Suprapubic skin (tissue), 4 donors: ENCODE measurements at regions not wholly inside any gene's neighbourhood (a gene's known extent, or its start where the extent isn't known, plus 50 kb on each side); places are given as distances from the start of the nearest gene placed in this dataset.

Source experiments
- DNase-seq, 2 donors: peaks; one replicate each; pipeline ENCODE4 v3.0.0-alpha.2; 2019; ENCODE audit warnings: low spot score in 2 of 2
- H3K27ac ChIP-seq: fragments of 200-600 bp; sonication (generic); one replicate; pipeline ENCODE4 v1.5.1; 2019
- H3K27me3 ChIP-seq: fragments of 200-600 bp; sonication (generic); one replicate; pipeline ENCODE4 v1.5.1; 2019
- H3K36me3 ChIP-seq: fragments of 200-600 bp; sonication (generic); one replicate; pipeline ENCODE4 v1.5.1; 2019
- H3K4me1 ChIP-seq: fragments of 200-600 bp; sonication (generic); one replicate; pipeline ENCODE4 v1.5.1; 2019
- H3K4me3 ChIP-seq: fragments of 200-600 bp; sonication (generic); one replicate; pipeline ENCODE4 v1.5.1; 2019; ENCODE audit warnings: mild to moderate bottlenecking
- H3K9me3 ChIP-seq: fragments of 200-600 bp; sonication (generic); one replicate; pipeline ENCODE4 v1.5.1; 2019
- CTCF ChIP-seq, 2 donors: fragments of 200-600 bp in 1 of 2; fragments of 450-650 bp in 1 of 2; sonication (generic) in 1 of 2; IDR thresholded peaks; one replicate each; pipeline ENCODE4 v1.5.1; 2016 to 2019; ENCODE audit warnings: antibody characterized with exemption in 2 of 2, mild to moderate bottlenecking in 1 of 2, moderate library complexity in 1 of 2
- EP300 ChIP-seq: sonication (generic); formaldehyde crosslinking; IDR thresholded peaks from one replicate; pipeline ENCODE4 v1.6.1; 2017; ENCODE audit warnings: antibody characterized with exemption
- POLR2A ChIP-seq, 2 donors: fragments of 450-650 bp; IDR thresholded peaks; one replicate each; pipeline ENCODE4 v1.6.1; 2017; ENCODE audit warnings: antibody characterized with exemption in 2 of 2, mild to moderate bottlenecking in 2 of 2, moderate library complexity in 2 of 2
- POLR2AphosphoS5 ChIP-seq, 3 donors: sonication (generic); formaldehyde crosslinking; IDR thresholded peaks; one replicate each; pipeline ENCODE4 v1.6.1; 2017; ENCODE audit warnings: antibody characterized with exemption in 3 of 3
- WGBS: methylation state at CpG from one replicate; pipeline ENCODE4 v1.1.5; 2018; 5-methylcytosine and 5-hydroxymethylcytosine counted together

GRCh38 chr3:88628901-88629300 lies 478.5 kb upstream of the EPHA3 start:
- 98% methylated on average over 4 of the region's 4 CpGs for WGBS
- Histone ChIP-seq H3K4me1 (no peaks in the 10 kb centered on the region), H3K36me3 (no peaks in the 10 kb centered on the region), H3K4me3 (no peak overlapping the region), H3K27ac (no peak overlapping the region), H3K27me3 (no peaks in the 10 kb centered on the region), H3K9me3 (no peaks in the 10 kb centered on the region)
- TF ChIP-seq EP300: no peak
- no peak for TF ChIP-seq POLR2A (IDR thresholded peaks at IDR 0.05)
- TF ChIP-seq CTCF (IDR thresholded peaks at IDR 0.05): no peak
- TF ChIP-seq POLR2AphosphoS5 (IDR thresholded peaks at IDR 0.05): no peak
- no peak for DNase-seq

GRCh38 chr3:88632226-88632625 lies 475.2 kb upstream of the EPHA3 start:
- no peak overlapping the region for H3K4me3 ChIP-seq
- DNase-seq: no peak
- WGBS: 28% methylated on average over 2 of the region's 2 CpGs

GRCh38 chr3:88640581-88640980 lies 466.8 kb upstream of the EPHA3 start:
- Histone ChIP-seq H3K36me3 (no peaks in the 10 kb centered on the region), H3K4me3 (no peak overlapping the region), H3K4me1 (no peaks in the 10 kb centered on the region), H3K27ac (no peak overlapping the region), H3K27me3 (no peaks in the 10 kb centered on the region), H3K9me3 (peaks cover 5% of the 10 kb centered on the region)
- DNase-seq: no peak
- TF ChIP-seq POLR2A (IDR thresholded peaks at IDR 0.05) (no peak), EP300 (no peak), CTCF (IDR thresholded peaks at IDR 0.05) (no peak)
- WGBS: 48% methylated on average over 1 of the region's 1 CpG

More at GRCh38 chr3:88632226-88632625, 475.2 kb upstream of the EPHA3 start:
- no peaks in the 10 kb centered on the region for H3K27me3 ChIP-seq
- H3K27ac ChIP-seq: no peak overlapping the region
- no peaks in the 10 kb centered on the region for H3K4me1 ChIP-seq
- no peak for TF ChIP-seq POLR2A (IDR thresholded peaks at IDR 0.05)
- TF ChIP-seq EP300: no peak
- TF ChIP-seq CTCF (IDR thresholded peaks at IDR 0.05): no peak
- TF ChIP-seq POLR2AphosphoS5 (IDR thresholded peaks at IDR 0.05): no peak
- no peaks in the 10 kb centered on the region for H3K9me3 ChIP-seq
- no peaks in the 10 kb centered on the region for H3K36me3 ChIP-seq

GRCh38 chr3:88641033-88641604 lies 466.3 kb upstream of the EPHA3 start:
- TF ChIP-seq POLR2AphosphoS5 (IDR thresholded peaks at IDR 0.05): no peak
- no peak for TF ChIP-seq CTCF (IDR thresholded peaks at IDR 0.05)
- TF ChIP-seq POLR2A (IDR thresholded peaks at IDR 0.05): no peak
- TF ChIP-seq EP300: no peak
- DNase-seq: no peak
- WGBS: 89% methylated on average over 2 of the region's 2 CpGs

GRCh38 chr3:88657459-88657858 lies 450.0 kb upstream of the EPHA3 start:
- Histone ChIP-seq H3K9me3 (no peaks in the 10 kb centered on the region), H3K36me3 (no peaks in the 10 kb centered on the region), H3K4me1 (no peaks in the 10 kb centered on the region), H3K27ac (no peak overlapping the region), H3K4me3 (no peak overlapping the region), H3K27me3 (no peaks in the 10 kb centered on the region)
- WGBS: 94% methylated on average over 4 of the region's 4 CpGs
- no peak for DNase-seq
- no peak for TF ChIP-seq EP300
- no peak for TF ChIP-seq CTCF (IDR thresholded peaks at IDR 0.05)

More at GRCh38 chr3:88641033-88641604, 466.3 kb upstream of the EPHA3 start:
- no peak overlapping the region for H3K27ac ChIP-seq
- no peaks in the 10 kb centered on the region for H3K4me1 ChIP-seq
- no peak overlapping the region for H3K4me3 ChIP-seq
- H3K27me3 ChIP-seq: no peaks in the 10 kb centered on the region
- H3K36me3 ChIP-seq: no peaks in the 10 kb centered on the region
- peaks cover 5% of the 10 kb centered on the region for H3K9me3 ChIP-seq
